OCI-LY7 (cell line): ENCODE measurements at regions not wholly inside any gene's neighbourhood (a gene's known extent, or its start where the extent isn't known, plus 50 kb on each side); places are given as distances from the start of the nearest gene placed in this dataset.

Experiments used
- BruUV-seq: library from RNA; stranded (reverse); fragments of 400-500 nt; replicated peaks from 2 replicates; lab custom pipeline; 2021; lab: Mats Ljungman, UMichigan
- CTCF ChIA-PET: fragments of 300-600 bp; sonication (Branson Sonifier 250); formaldehyde crosslinking; loops from one replicate; lab custom pipeline; 2022; ENCODE audit warnings: antibody characterized with exemption; ENCODE audit not compliant: unreplicated experiment; lab: Charles Lee
- POLR2A ChIA-PET: fragments of 300-600 bp; sonication (Branson Sonifier 250); formaldehyde crosslinking; loops from one replicate; lab custom pipeline; 2022; ENCODE audit warnings: antibody characterized with exemption; lab: Charles Lee
- DNase-seq: peaks from one replicate; pipeline ENCODE4 v3.0.0-alpha.2; 2015; ENCODE audit warnings: low spot score
- H2AFZ ChIP-seq: fragments of 200-600 bp; sonication (generic), shearing (Covaris generic); 2 replicates; pipeline ENCODE4 v1.6.1; 2014; ENCODE audit warnings: mild to moderate bottlenecking, antibody characterized with exemption, low read length, moderate library complexity
- H3K27ac ChIP-seq: fragments of 200-600 bp; sonication (generic); 2 replicates; pipeline ENCODE4 v1.5.1; 2014; ENCODE audit warnings: mixed run types, low read depth, mild to moderate bottlenecking, moderate library complexity, low read length, inconsistent platforms; ENCODE audit not compliant: poor library complexity, severe bottlenecking
- H3K36me3 ChIP-seq: fragments of 200-600 bp; sonication (generic); 2 replicates; pipeline ENCODE4 v1.6.1; 2014; ENCODE audit warnings: mild to moderate bottlenecking, antibody characterized with exemption, low read length, moderate library complexity, mixed read lengths; ENCODE audit not compliant: insufficient read depth
- H3K4me1 ChIP-seq: fragments of 200-600 bp; sonication (generic); 2 replicates; pipeline ENCODE4 v1.5.1; 2014; ENCODE audit warnings: mild to moderate bottlenecking, low read length; ENCODE audit not compliant: insufficient read depth, poor library complexity, severe bottlenecking
- H3K4me2 ChIP-seq: fragments of 200-600 bp; sonication (generic); 2 replicates; pipeline ENCODE4 v1.6.1; 2014; ENCODE audit warnings: mild to moderate bottlenecking, low read length
- H3K4me3 ChIP-seq: fragments of 200-600 bp; sonication (generic); 2 replicates; pipeline ENCODE4 v1.5.1; 2014; ENCODE audit warnings: mild to moderate bottlenecking, low read depth, low read length; ENCODE audit not compliant: poor library complexity, severe bottlenecking
- H3K79me2 ChIP-seq: fragments of 200-600 bp; sonication (generic); 2 replicates; pipeline ENCODE4 v1.6.1; 2016; ENCODE audit warnings: low read depth, mild to moderate bottlenecking, low read length, moderate library complexity, mixed read lengths; ENCODE audit not compliant: insufficient read depth
- H3K9me2 ChIP-seq: fragments of 200-600 bp; sonication (generic); 2 replicates; pipeline ENCODE4 v1.6.1; 2016; ENCODE audit warnings: mild to moderate bottlenecking, low read length, mixed read lengths; ENCODE audit not compliant: insufficient read depth
- H3K9me3 ChIP-seq: fragments of 200-600 bp; sonication (generic); 2 replicates; pipeline ENCODE4 v1.6.1; 2014; ENCODE audit warnings: mild to moderate bottlenecking, mixed run types, low read length, mixed read lengths
- H4K20me1 ChIP-seq: fragments of 200-600 bp; sonication (generic); 2 replicates; pipeline ENCODE4 v1.6.1; 2014; ENCODE audit warnings: mild to moderate bottlenecking, antibody characterized with exemption, low read length, moderate library complexity, mixed read lengths; ENCODE audit not compliant: insufficient read depth
- CTCF ChIP-seq: fragments of 200-600 bp; sonication (generic); conservative IDR thresholded peaks from 2 replicates; pipeline ENCODE4 v1.5.1; 2014; ENCODE audit warnings: mild to moderate bottlenecking, antibody characterized with exemption, low read length, moderate library complexity, mixed read lengths
- EZH2phosphoT487 ChIP-seq: fragments of 200-600 bp; sonication (generic); IDR thresholded peaks from 2 replicates; pipeline ENCODE4 v1.6.1; 2018; ENCODE audit warnings: low read depth, borderline replicate concordance, mild to moderate bottlenecking, mixed run types, antibody characterized with exemption, low read length, moderate library complexity, mixed read lengths
- intact Hi-C: fragments of 100-400 bp; cut with micrococcal nuclease; formaldehyde crosslinking; loops from one replicate; pipeline ENCODE4 v1.10.0; 2022; ENCODE audit not compliant: unreplicated experiment

GRCh38 chr10:20955355-20955893 lies 58.3 kb upstream of the NEBL start:
- H4K20me1 ChIP-seq, result no peaks in the 10 kb centered on the region
- H3K4me3 ChIP-seq, result no peak overlapping the region
- H3K9me3 ChIP-seq, result 0 out of 2 replicates have a peak, but pooled peaks cover 8% of the 10 kb centered on the region
- TF ChIP-seq EZH2phosphoT487, result no peak
- TF ChIP-seq CTCF, result no peak
- H2AFZ ChIP-seq, result 0 out of 2 replicates have a peak overlapping the region, but pooled peaks have one; percentile 20
- H3K27ac ChIP-seq, result no peak overlapping the region
- intact Hi-C loops, result no loop called here
- DNase-seq, result no peak
- peaks cover 8% of the 10 kb centered on the region; the same call in 1 of the 2 replicates for H3K36me3 ChIP-seq
- ChIA-PET CTCF (no interaction called here), POLR2A (no interaction called here)
- peaks cover 10% of the 10 kb centered on the region for H3K4me1 ChIP-seq
- no peaks in the 10 kb centered on the region for H3K79me2 ChIP-seq
- H3K4me2 ChIP-seq, result peak overlapping the region; percentile 30; the same call in 1 of the 2 replicates
- BruUV-seq, result no TSS peak
- H3K9me2 ChIP-seq, result no peaks in the 10 kb centered on the region

GRCh38 chr10:20954519-20954918 lies 57.4 kb upstream of the NEBL start:
- no TSS peak for BruUV-seq
- H3K4me3 ChIP-seq, result no peak overlapping the region
- no peaks in the 10 kb centered on the region for H3K79me2 ChIP-seq
- 0 out of 2 replicates have a peak, but pooled peaks cover 8% of the 10 kb centered on the region for H3K9me3 ChIP-seq
- H3K4me1 ChIP-seq, result peaks cover 19% of the 10 kb centered on the region
- H3K4me2 ChIP-seq, result no peak overlapping the region
- intact Hi-C loops, result no loop called here
- ChIA-PET POLR2A (interaction anchor here (0.6 to 3.7 kb wide), 4 partner anchors 8 to 702 kb away, joined by 3 to 22 read pairs (median 4); no protein-coding TSS in a partner anchor), CTCF (no interaction called here)
- TF ChIP-seq CTCF (no peak), EZH2phosphoT487 (no peak)
- H3K9me2 ChIP-seq, result no peaks in the 10 kb centered on the region
- peaks cover 8% of the 10 kb centered on the region; the same call in 1 of the 2 replicates for H3K36me3 ChIP-seq
- H2AFZ ChIP-seq, result no peak overlapping the region
- no peak for DNase-seq
- no peak overlapping the region for H3K27ac ChIP-seq
- no peaks in the 10 kb centered on the region for H4K20me1 ChIP-seq

GRCh38 chr10:20953120-20953519 lies 56.0 kb upstream of the NEBL start:
- Histone ChIP-seq H3K9me2 (no peaks in the 10 kb centered on the region), H2AFZ (no peak overlapping the region), H3K36me3 (peaks cover 8% of the 10 kb centered on the region; the same call in 1 of the 2 replicates), H3K4me1 (peaks cover 33% of the 10 kb centered on the region), H4K20me1 (no peaks in the 10 kb centered on the region), H3K27ac (no peak overlapping the region), H3K79me2 (no peaks in the 10 kb centered on the region), H3K9me3 (0 out of 2 replicates have a peak, but pooled peaks cover 8% of the 10 kb centered on the region), H3K4me3 (no peak overlapping the region), H3K4me2 (no peak overlapping the region)
- ChIA-PET CTCF (no interaction called here), POLR2A (interaction anchor here (0.6 to 3.7 kb wide), 2 partner anchors 17 to 56 kb away, joined by 3 to 22 read pairs; no protein-coding TSS in a partner anchor)
- BruUV-seq, result no TSS peak
- DNase-seq, result no peak
- intact Hi-C loops, result no loop called here
- TF ChIP-seq EZH2phosphoT487 (no peak), CTCF (no peak)
